ENCODE measurements at regions not wholly inside any gene's neighbourhood (a gene's known extent, or its start where the extent isn't known, plus 50 kb on each side); places are given as distances from the start of the nearest gene placed in this dataset.

DNA sequence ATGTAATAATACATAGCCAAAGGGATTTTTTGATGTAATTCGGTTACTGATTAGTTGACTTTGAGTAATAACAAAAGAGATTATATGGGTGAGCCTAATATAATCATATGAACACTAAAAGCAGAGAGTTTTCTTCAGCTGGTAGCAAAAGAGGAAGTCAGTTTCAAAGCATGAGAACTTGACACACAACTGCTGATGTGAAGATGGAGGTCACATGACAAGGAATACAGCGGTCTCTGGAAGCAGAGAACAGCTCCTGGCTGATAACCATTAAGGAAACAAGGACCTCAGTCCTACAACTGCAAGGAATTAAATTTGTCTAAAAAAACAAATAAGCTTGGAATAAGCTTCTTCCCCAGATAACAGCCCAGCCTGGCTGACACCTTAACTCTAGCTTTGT, 119.1 kb upstream of the PRNP start:
- Histone ChIP-seq H2BK5ac (ENCODE audit: insufficient read length, low read length) (no peak overlapping the region), H3K79me1 (ENCODE audit: insufficient read depth, low read depth, low read length, poor library complexity, severe bottlenecking) (no peaks in the 10 kb centered on the region), H2AK5ac (ENCODE audit: insufficient read length, low read length) (no peak overlapping the region), H3K4me2 (ENCODE audit: insufficient read depth, insufficient read length, low read length) (no peak overlapping the region), H2BK120ac (ENCODE audit: low read depth, low read length, poor library complexity, severe bottlenecking) (no peak overlapping the region), H3K9me3 (ENCODE audit: control insufficient read depth, low read depth, low read length) (no peaks in the 10 kb centered on the region), H2BK15ac (ENCODE audit: low read depth, low read length) (no peak overlapping the region), H3K4ac (ENCODE audit: low read depth, low read length) (no peak overlapping the region), H2BK12ac (ENCODE audit: insufficient read length, low read depth, low read length) (no peak overlapping the region), H4K91ac (ENCODE audit: insufficient read length, low read depth, low read length) (no peak overlapping the region), H3K18ac (ENCODE audit: insufficient read length, low read depth, low read length) (no peak overlapping the region), H3K56ac (ENCODE audit: insufficient read length, low read depth, low read length) (no peak overlapping the region), H3K23me2 (ENCODE audit: insufficient read length, low read depth, low read length, poor library complexity, severe bottlenecking) (no peaks in the 10 kb centered on the region), H3T11ph (ENCODE audit: low read length) (no peak overlapping the region), H3K27ac (ENCODE audit: insufficient read length, low read depth, low read length) (no peak overlapping the region), H2AFZ (ENCODE audit: low read length) (no peak overlapping the region), H3K4me1 (ENCODE audit: insufficient read depth, low read length) (no peaks in the 10 kb centered on the region; the same call in 1 of the 2 replicates), H4K5ac (ENCODE audit: insufficient read length, low read depth, low read length) (no peak overlapping the region), H2BK20ac (ENCODE audit: low read depth, low read length, poor library complexity, severe bottlenecking) (no peak overlapping the region), H4K8ac (replicated peaks; ENCODE audit: insufficient read length, low read depth, low read length) (no peak overlapping the region), H3K79me2 (ENCODE audit: insufficient read depth, low read length) (no peaks in the 10 kb centered on the region), H3K23ac (ENCODE audit: insufficient read length, low read depth, low read length) (no peak overlapping the region), H3K14ac (ENCODE audit: insufficient read depth, low read length) (no peak overlapping the region), H3K9ac (ENCODE audit: extremely low read depth, insufficient read length, low read length) (no peak overlapping the region), H3K27me3 (ENCODE audit: insufficient read depth, low read length) (no peaks in the 10 kb centered on the region), H4K20me1 (ENCODE audit: control insufficient read depth, insufficient read depth, insufficient read length) (no peaks in the 10 kb centered on the region)
- Mint-ChIP-seq H3K4me3 (no peak overlapping the region), H3K9me3 (peaks cover 1 to 2% of the 10 kb centered on the region in 2 experiments; a peak in 3 of 5 replicates), H3K4me1 (peaks cover 9 to 14% of the 10 kb centered on the region in 2 experiments), H3K36me3 (ENCODE audit: insufficient read depth in 1 of 3, low read depth in 3 of 3) (no peaks in the 10 kb centered on the region), H3K27ac (no peak overlapping the region), H3K27me3 (ENCODE audit: low read depth) (peaks cover 14% of the 10 kb centered on the region)
- DNase-seq: no peak
- TF ChIP-seq, protein P1, sequence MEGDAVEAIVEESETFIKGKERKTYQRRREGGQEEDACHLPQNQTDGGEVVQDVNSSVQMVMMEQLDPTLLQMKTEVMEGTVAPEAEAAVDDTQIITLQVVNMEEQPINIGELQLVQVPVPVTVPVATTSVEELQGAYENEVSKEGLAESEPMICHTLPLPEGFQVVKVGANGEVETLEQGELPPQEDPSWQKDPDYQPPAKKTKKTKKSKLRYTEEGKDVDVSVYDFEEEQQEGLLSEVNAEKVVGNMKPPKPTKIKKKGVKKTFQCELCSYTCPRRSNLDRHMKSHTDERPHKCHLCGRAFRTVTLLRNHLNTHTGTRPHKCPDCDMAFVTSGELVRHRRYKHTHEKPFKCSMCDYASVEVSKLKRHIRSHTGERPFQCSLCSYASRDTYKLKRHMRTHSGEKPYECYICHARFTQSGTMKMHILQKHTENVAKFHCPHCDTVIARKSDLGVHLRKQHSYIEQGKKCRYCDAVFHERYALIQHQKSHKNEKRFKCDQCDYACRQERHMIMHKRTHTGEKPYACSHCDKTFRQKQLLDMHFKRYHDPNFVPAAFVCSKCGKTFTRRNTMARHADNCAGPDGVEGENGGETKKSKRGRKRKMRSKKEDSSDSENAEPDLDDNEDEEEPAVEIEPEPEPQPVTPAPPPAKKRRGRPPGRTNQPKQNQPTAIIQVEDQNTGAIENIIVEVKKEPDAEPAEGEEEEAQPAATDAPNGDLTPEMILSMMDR (conservative IDR thresholded peaks at IDR 0.05): no peak
- WGBS (ENCODE audit: extremely low coverage, insufficient read length, low lambda C conversion rate): no CpG with 5 or more reads among the region's 2 CpGs

Data from H9 (cell line).